Nephron (organoid): ENCODE measurements at regions not wholly inside any gene's neighbourhood (a gene's known extent, or its start where the extent isn't known, plus 50 kb on each side); places are given as distances from the start of the nearest gene placed in this dataset.
A peak's percentile ranks its signal among the peaks of the same experiment; 100 is the strongest.

ENCODE experiments used
- H3K27ac Mint-ChIP-seq, 3 experiments: 2 replicates each; pipeline ENCODE4 v1.8.0; 2020; ENCODE audit warnings: mixed read lengths in 3 of 3, mild to moderate bottlenecking in 2 of 3, moderate library complexity in 1 of 3
- H3K27me3 Mint-ChIP-seq: 2 replicates; pipeline ENCODE4 v1.8.0; 2021; ENCODE audit warnings: low read depth, mild to moderate bottlenecking, moderate library complexity, mixed read lengths
- H3K36me3 Mint-ChIP-seq: 2 replicates; pipeline ENCODE4 v1.8.0; 2020; ENCODE audit warnings: low read depth, mixed read lengths
- H3K4me1 Mint-ChIP-seq: 2 replicates; pipeline ENCODE4 v1.8.0; 2020; ENCODE audit warnings: mixed read lengths
- H3K4me3 Mint-ChIP-seq, 3 experiments: 2 replicates each; pipeline ENCODE4 v1.8.0; 2020; ENCODE audit warnings: mild to moderate bottlenecking in 3 of 3, mixed read lengths in 3 of 3, moderate library complexity in 2 of 3
- H3K9me3 Mint-ChIP-seq: 2 replicates; pipeline ENCODE4 v1.8.0; 2020; ENCODE audit warnings: mixed read lengths
- CTCF ChIP-seq, 3 experiments: fragments of 200-600 bp; sonication (generic); IDR thresholded peaks; one replicate each; pipeline ENCODE4 v1.5.0; 2021; ENCODE audit warnings: antibody characterized with exemption in 3 of 3; ENCODE audit not compliant: unreplicated experiment in 3 of 3

- peaks cover 9% of the 10 kb centered on the region for H3K9me3 Mint-ChIP-seq
- peaks cover 17% of the 10 kb centered on the region for H3K4me1 Mint-ChIP-seq
- no peaks in the 10 kb centered on the region for H3K36me3 Mint-ChIP-seq
- no peak for TF ChIP-seq CTCF (IDR thresholded peaks at IDR 0.05; ENCODE audit: unreplicated experiment in 3 of 3)
- peaks cover 10% of the 10 kb centered on the region for H3K27me3 Mint-ChIP-seq
- H3K27ac Mint-ChIP-seq = peak overlapping the region in 2 of 3 experiments; percentile 13 to 52
- peak overlapping the region; percentile 65 to 80 (median 77) for H3K4me3 Mint-ChIP-seq
These were observed 79.8 kb upstream of the MEF2A start for GRCh38 chr15:99485992-99486370.

GRCh38 chr15:99486371-99487336, 79.1 kb upstream of the MEF2A start:
- Mint-ChIP-seq H3K4me3 (peak overlapping the region; percentile 65 to 80 (median 77)), H3K27ac (peak overlapping the region in 2 of 3 experiments; percentile 59 to 64), H3K36me3 (no peaks in the 10 kb centered on the region), H3K9me3 (peaks cover 9% of the 10 kb centered on the region), H3K27me3 (peaks cover 10% of the 10 kb centered on the region), H3K4me1 (peaks cover 16% of the 10 kb centered on the region)
- TF ChIP-seq CTCF (IDR thresholded peaks at IDR 0.05; ENCODE audit: unreplicated experiment in 3 of 3) = no peak

- Mint-ChIP-seq H3K9me3 (peaks cover 4% of the 10 kb centered on the region), H3K36me3 (no peaks in the 10 kb centered on the region), H3K4me1 (peaks cover 16% of the 10 kb centered on the region), H3K4me3 (peak overlapping the region; percentile 59 to 65 (median 60)), H3K27ac (peak overlapping the region in 2 of 3 experiments; percentile 59 to 64), H3K27me3 (peaks cover 10% of the 10 kb centered on the region)
- no peak for TF ChIP-seq CTCF (IDR thresholded peaks at IDR 0.05; ENCODE audit: unreplicated experiment in 3 of 3)
These were observed 78.5 kb upstream of the MEF2A start for GRCh38 chr15:99487337-99487730.

GRCh38 chr15:99492275-99492674, 73.5 kb upstream of the MEF2A start:
- TF ChIP-seq CTCF (IDR thresholded peaks at IDR 0.05; ENCODE audit: unreplicated experiment in 3 of 3) = no peak
- H3K4me3 Mint-ChIP-seq = no peak overlapping the region
- H3K27me3 Mint-ChIP-seq = peaks cover under 1% of the 10 kb centered on the region
- H3K4me1 Mint-ChIP-seq = peaks cover 14% of the 10 kb centered on the region
- H3K36me3 Mint-ChIP-seq = no peaks in the 10 kb centered on the region
- H3K27ac Mint-ChIP-seq = no peak overlapping the region
- peaks cover 1% of the 10 kb centered on the region for H3K9me3 Mint-ChIP-seq

GRCh38 chr15:99492716-99493115, 73.1 kb upstream of the MEF2A start:
- no peak for TF ChIP-seq CTCF (IDR thresholded peaks at IDR 0.05; ENCODE audit: unreplicated experiment in 3 of 3)
- no peak overlapping the region for H3K27ac Mint-ChIP-seq
- H3K4me1 Mint-ChIP-seq = peaks cover 12% of the 10 kb centered on the region
- H3K9me3 Mint-ChIP-seq = peaks cover 6% of the 10 kb centered on the region
- no peak overlapping the region for H3K4me3 Mint-ChIP-seq
- H3K27me3 Mint-ChIP-seq = no peaks in the 10 kb centered on the region
- H3K36me3 Mint-ChIP-seq = no peaks in the 10 kb centered on the region
